Lower leg skin (tissue), 3 donors: ENCODE measurements at regions not wholly inside any gene's neighbourhood (a gene's known extent, or its start where the extent isn't known, plus 50 kb on each side); places are given as distances from the start of the nearest gene placed in this dataset.

Experiments
- CTCF ChIP-seq, 3 donors: fragments of 450-650 bp; IDR thresholded peaks; one replicate each; pipeline ENCODE4 v1.5.1; 2016; ENCODE audit warnings: antibody characterized with exemption in 3 of 3, mild to moderate bottlenecking in 3 of 3, moderate library complexity in 2 of 3
- POLR2A ChIP-seq, 2 donors: fragments of 450-650 bp; IDR thresholded peaks; one replicate each; pipeline ENCODE4 v1.6.1; 2016 to 2017; ENCODE audit warnings: antibody characterized with exemption in 2 of 2, mild to moderate bottlenecking in 1 of 2, moderate library complexity in 1 of 2

- TF ChIP-seq POLR2A (IDR thresholded peaks at IDR 0.05): no peak
- TF ChIP-seq CTCF (IDR thresholded peaks at IDR 0.05): no peak
These were observed 653.8 kb downstream of the MMUT start for GRCh38 chr6:48809245-48809644.
